ENCODE measurements at regions not wholly inside any gene's neighbourhood (a gene's known extent, or its start where the extent isn't known, plus 50 kb on each side); places are given as distances from the start of the nearest gene placed in this dataset.

- no peak for DNase-seq
Observed at GRCh38 chr1:17982197-17982596, 125.4 kb upstream of the IGSF21 start.

- DNase-seq: peak; percentile 42
Observed at GRCh38 chr1:17984583-17984982, 123.0 kb upstream of the IGSF21 start.

GRCh38 chr1:17986156-17986555 is 121.4 kb upstream of the IGSF21 start:
- DNase-seq: no peak

GRCh38 chr1:17990401-17990800 is 117.2 kb upstream of the IGSF21 start:
- DNase-seq: no peak

GRCh38 chr1:17991996-17992395 is 115.6 kb upstream of the IGSF21 start:
- DNase-seq: no peak

- DNase-seq: no peak
Observed at GRCh38 chr1:17992800-17993199, 114.8 kb upstream of the IGSF21 start.

- no peak for DNase-seq
Observed at GRCh38 chr1:17994046-17994445, 113.6 kb upstream of the IGSF21 start.

GRCh38 chr1:17995480-17995879 is 112.1 kb upstream of the IGSF21 start:
- no peak for DNase-seq

- no peak for DNase-seq
Observed at GRCh38 chr1:17998889-17999288, 108.7 kb upstream of the IGSF21 start.

- no peak for DNase-seq
Observed at GRCh38 chr1:17999884-18000283, 107.7 kb upstream of the IGSF21 start.

- DNase-seq: no peak
Observed at GRCh38 chr1:18001725-18002124, 105.9 kb upstream of the IGSF21 start.

GRCh38 chr1:18004278-18004677 is 103.3 kb upstream of the IGSF21 start:
- no peak for DNase-seq

GRCh38 chr1:18005238-18005637 is 102.4 kb upstream of the IGSF21 start:
- no peak for DNase-seq

- no peak for DNase-seq
Observed at GRCh38 chr1:18007391-18008041, 100.1 kb upstream of the IGSF21 start.

GRCh38 chr1:18008081-18008480 is 99.5 kb upstream of the IGSF21 start:
- no peak for DNase-seq

GRCh38 chr1:18009055-18009454 is 98.5 kb upstream of the IGSF21 start:
- no peak for DNase-seq

GRCh38 chr1:18009478-18009961 is 98.1 kb upstream of the IGSF21 start:
- DNase-seq: no peak

- DNase-seq: no peak
Observed at GRCh38 chr1:18010408-18010807, 97.2 kb upstream of the IGSF21 start.

GRCh38 chr1:18010945-18011344 is 96.7 kb upstream of the IGSF21 start:
- DNase-seq: no peak

- DNase-seq: no peak
Observed at GRCh38 chr1:18011703-18012102, 95.9 kb upstream of the IGSF21 start.

- DNase-seq: no peak
Observed at GRCh38 chr1:18012686-18013085, 94.9 kb upstream of the IGSF21 start.

GRCh38 chr1:18013216-18013615 is 94.4 kb upstream of the IGSF21 start:
- DNase-seq: no peak

GRCh38 chr1:18015719-18016118 is 91.9 kb upstream of the IGSF21 start:
- peak; percentile 41 for DNase-seq

GRCh38 chr1:18018366-18018765 is 89.2 kb upstream of the IGSF21 start:
- DNase-seq: no peak
